ENCODE measurements at regions not wholly inside any gene's neighbourhood (a gene's known extent, or its start where the extent isn't known, plus 50 kb on each side); places are given as distances from the start of the nearest gene placed in this dataset.
"Not testable (repeated sequence)": the region's sequence is repeated elsewhere in the genome, so short reads cannot be mapped to it uniquely, and the experiment has no call there.

- H3K27ac Mint-ChIP-seq, result no peak overlapping the region
- H3K27me3 Mint-ChIP-seq, result no peaks in the 10 kb centered on the region
- H3K9me3 Mint-ChIP-seq, result no peaks in the 10 kb centered on the region
- no peak overlapping the region for H3K4me3 Mint-ChIP-seq
- H3K36me3 Mint-ChIP-seq, result no peaks in the 10 kb centered on the region
- DNase-seq (ENCODE audit: low spot score in 2 of 2) (no peak), ATAC-seq (ENCODE audit: low read depth) (no peak)
- no peaks in the 10 kb centered on the region for H3K4me1 Mint-ChIP-seq
Observed at GRCh38 chr6:115060581-115060980, 717.8 kb upstream of the HS3ST5 start.

GRCh38 chr6:115058414-115059211, 715.8 kb upstream of the HS3ST5 start:
- Mint-ChIP-seq H3K36me3 (no peaks in the 10 kb centered on the region), H3K9me3 (no peaks in the 10 kb centered on the region), H3K4me3 (no peak overlapping the region), H3K27me3 (no peaks in the 10 kb centered on the region), H3K4me1 (no peaks in the 10 kb centered on the region), H3K27ac (no peak overlapping the region)
- ATAC-seq (ENCODE audit: low read depth), result no peak
- no peak for DNase-seq (ENCODE audit: low spot score in 2 of 2)

- H3K9me3 Mint-ChIP-seq, result no peaks in the 10 kb centered on the region
- H3K36me3 Mint-ChIP-seq, result no peaks in the 10 kb centered on the region
- no peak for DNase-seq (ENCODE audit: low spot score in 2 of 2)
- H3K27ac Mint-ChIP-seq, result no peak overlapping the region
- no peaks in the 10 kb centered on the region for H3K27me3 Mint-ChIP-seq
- H3K4me3 Mint-ChIP-seq, result no peak overlapping the region
- no peak for ATAC-seq (ENCODE audit: low read depth)
- no peaks in the 10 kb centered on the region for H3K4me1 Mint-ChIP-seq
Observed at GRCh38 chr6:115055579-115055978, 712.8 kb upstream of the HS3ST5 start.

GRCh38 chr6:115054242-115054641, 711.4 kb upstream of the HS3ST5 start:
- H3K36me3 Mint-ChIP-seq; H3K4me1 Mint-ChIP-seq; DNase-seq (ENCODE audit: low spot score in 2 of 2); ATAC-seq (ENCODE audit: low read depth); H3K27me3 Mint-ChIP-seq; H3K9me3 Mint-ChIP-seq; H3K27ac Mint-ChIP-seq; H3K4me3 Mint-ChIP-seq: not testable (repeated sequence)

GRCh38 chr6:115053169-115053860, 710.5 kb upstream of the HS3ST5 start:
- H3K4me1 Mint-ChIP-seq, result no peaks in the 10 kb centered on the region
- H3K27ac Mint-ChIP-seq, result no peak overlapping the region
- no peaks in the 10 kb centered on the region for H3K9me3 Mint-ChIP-seq
- ATAC-seq (ENCODE audit: low read depth) (no peak), DNase-seq (ENCODE audit: low spot score in 2 of 2) (no peak)
- H3K36me3 Mint-ChIP-seq, result no peaks in the 10 kb centered on the region
- H3K27me3 Mint-ChIP-seq, result no peaks in the 10 kb centered on the region
- H3K4me3 Mint-ChIP-seq, result no peak overlapping the region

GRCh38 chr6:115016593-115016992, 673.8 kb upstream of the HS3ST5 start:
- Mint-ChIP-seq H3K36me3 (no peaks in the 10 kb centered on the region), H3K4me1 (no peaks in the 10 kb centered on the region), H3K27ac (no peak overlapping the region), H3K4me3 (no peak overlapping the region), H3K9me3 (peaks cover 1% of the 10 kb centered on the region), H3K27me3 (peaks cover 1% of the 10 kb centered on the region)
- ATAC-seq (ENCODE audit: low read depth), result no peak
- DNase-seq (ENCODE audit: low spot score in 2 of 2), result no peak

GRCh38 chr6:115004982-115005381, 662.2 kb upstream of the HS3ST5 start:
- H3K36me3 Mint-ChIP-seq, result no peaks in the 10 kb centered on the region
- no peak for DNase-seq (ENCODE audit: low spot score in 2 of 2)
- no peak for ATAC-seq (ENCODE audit: low read depth)
- H3K4me3 Mint-ChIP-seq, result no peak overlapping the region
- no peaks in the 10 kb centered on the region for H3K27me3 Mint-ChIP-seq
- peaks cover 3% of the 10 kb centered on the region for H3K9me3 Mint-ChIP-seq
- H3K27ac Mint-ChIP-seq, result no peak overlapping the region
- H3K4me1 Mint-ChIP-seq, result peaks cover 4% of the 10 kb centered on the region

GRCh38 chr6:115004204-115004603, 661.4 kb upstream of the HS3ST5 start:
- no peak overlapping the region for H3K27ac Mint-ChIP-seq
- H3K9me3 Mint-ChIP-seq, result peaks cover 1% of the 10 kb centered on the region
- ATAC-seq (ENCODE audit: low read depth) (no peak), DNase-seq (ENCODE audit: low spot score in 2 of 2) (no peak)
- H3K4me3 Mint-ChIP-seq, result no peak overlapping the region
- peaks cover 4% of the 10 kb centered on the region for H3K4me1 Mint-ChIP-seq
- H3K36me3 Mint-ChIP-seq, result no peaks in the 10 kb centered on the region
- H3K27me3 Mint-ChIP-seq, result no peaks in the 10 kb centered on the region

- peaks cover 4% of the 10 kb centered on the region for H3K4me1 Mint-ChIP-seq
- ATAC-seq (ENCODE audit: low read depth), result peak; percentile 71
- peaks cover 1% of the 10 kb centered on the region for H3K9me3 Mint-ChIP-seq
- H3K27me3 Mint-ChIP-seq, result no peaks in the 10 kb centered on the region
- peak overlapping the region; percentile 82 for H3K27ac Mint-ChIP-seq
- H3K4me3 Mint-ChIP-seq, result peak overlapping the region; percentile 83
- H3K36me3 Mint-ChIP-seq, result no peaks in the 10 kb centered on the region
- no peak for DNase-seq (ENCODE audit: low spot score in 2 of 2)
Observed at GRCh38 chr6:115001731-115002350, 659.0 kb upstream of the HS3ST5 start.

GRCh38 chr6:115000736-115001135, 657.9 kb upstream of the HS3ST5 start:
- Mint-ChIP-seq H3K27ac (no peak overlapping the region), H3K36me3 (no peaks in the 10 kb centered on the region), H3K9me3 (peaks cover 1% of the 10 kb centered on the region), H3K27me3 (no peaks in the 10 kb centered on the region), H3K4me1 (peaks cover 4% of the 10 kb centered on the region), H3K4me3 (no peak overlapping the region)
- no peak for DNase-seq (ENCODE audit: low spot score in 2 of 2)
- no peak for ATAC-seq (ENCODE audit: low read depth)

- no peaks in the 10 kb centered on the region for H3K27me3 Mint-ChIP-seq
- peaks cover 1% of the 10 kb centered on the region for H3K9me3 Mint-ChIP-seq
- H3K4me3 Mint-ChIP-seq, result peak overlapping the region; percentile 78
- H3K27ac Mint-ChIP-seq, result peak overlapping the region; percentile 75
- ATAC-seq (ENCODE audit: low read depth) (no peak), DNase-seq (ENCODE audit: low spot score in 2 of 2) (no peak)
- no peaks in the 10 kb centered on the region for H3K36me3 Mint-ChIP-seq
- peaks cover 4% of the 10 kb centered on the region for H3K4me1 Mint-ChIP-seq
Observed at GRCh38 chr6:114998492-114998891, 655.7 kb upstream of the HS3ST5 start.

- ATAC-seq (ENCODE audit: low read depth), result peak; percentile 74
- peaks cover 4% of the 10 kb centered on the region for H3K4me1 Mint-ChIP-seq
- no peaks in the 10 kb centered on the region for H3K36me3 Mint-ChIP-seq
- no peaks in the 10 kb centered on the region for H3K27me3 Mint-ChIP-seq
- no peaks in the 10 kb centered on the region for H3K9me3 Mint-ChIP-seq
- peak in 1 of 2 donors; percentile 2 for DNase-seq (ENCODE audit: low spot score in 2 of 2)
- peak overlapping the region; percentile 78 for H3K4me3 Mint-ChIP-seq
- H3K27ac Mint-ChIP-seq, result peak overlapping the region; percentile 75
Observed at GRCh38 chr6:114997813-114998292, 655.0 kb upstream of the HS3ST5 start.

GRCh38 chr6:114995526-114995925, 652.7 kb upstream of the HS3ST5 start:
- no peaks in the 10 kb centered on the region for H3K27me3 Mint-ChIP-seq
- no peaks in the 10 kb centered on the region for H3K36me3 Mint-ChIP-seq
- H3K4me3 Mint-ChIP-seq, result no peak overlapping the region
- H3K27ac Mint-ChIP-seq, result no peak overlapping the region
- DNase-seq (ENCODE audit: low spot score in 2 of 2), result no peak
- no peaks in the 10 kb centered on the region for H3K4me1 Mint-ChIP-seq
- ATAC-seq (ENCODE audit: low read depth), result no peak
- H3K9me3 Mint-ChIP-seq, result no peaks in the 10 kb centered on the region

- DNase-seq (ENCODE audit: low spot score in 2 of 2) (no peak), ATAC-seq (ENCODE audit: low read depth) (peak; percentile 55)
- Mint-ChIP-seq H3K27me3 (no peaks in the 10 kb centered on the region), H3K4me1 (no peaks in the 10 kb centered on the region), H3K9me3 (peaks cover 3% of the 10 kb centered on the region), H3K4me3 (no peak overlapping the region), H3K27ac (no peak overlapping the region), H3K36me3 (no peaks in the 10 kb centered on the region)
Observed at GRCh38 chr6:114989279-114989964, 646.6 kb upstream of the HS3ST5 start.

Measured in memory B cell (primary cell).